GM12878 (cell line): ENCODE measurements at regions not wholly inside any gene's neighbourhood (a gene's known extent, or its start where the extent isn't known, plus 50 kb on each side); places are given as distances from the start of the nearest gene placed in this dataset.
A peak's percentile ranks its signal among the peaks of the same experiment; 100 is the strongest.

Experiments used
- ATAC-seq: fragments of 200-7000 bp; cut with Tn5 transposase; 3 replicates; pipeline ENCODE4 v1.9.1; 2020; ENCODE audit warnings: mild to moderate bottlenecking, moderate library complexity
- BruUV-seq: library from RNA; stranded (reverse); fragments of 400-500 nt; replicated peaks from 2 replicates; lab custom pipeline; 2021; lab: Mats Ljungman, UMichigan
- CTCF ChIA-PET: fragments of 300-600 bp; sonication (Branson Sonifier 250); formaldehyde crosslinking; extraction: SDS; loops from one replicate; lab custom pipeline; 2021; ENCODE audit warnings: inconsistent platforms; lab: Yijun Ruan, JAX
- POLR2A ChIA-PET: fragments of 350-600 bp; formaldehyde crosslinking; extraction: SDS; loops from one replicate; lab custom pipeline; 2021; ENCODE audit warnings: inconsistent platforms; lab: Charles Lee
- RAD21 ChIA-PET: fragments of 300-600 bp; sonication (Branson Sonifier 250); formaldehyde crosslinking; loops from one replicate; lab custom pipeline; 2023; ENCODE audit warnings: antibody characterized with exemption; ENCODE audit not compliant: unreplicated experiment; lab: Charles Lee
- SMC1A ChIA-PET: fragments of 300-600 bp; sonication (Branson Sonifier 250); formaldehyde crosslinking; loops from one replicate; lab custom pipeline; 2023; ENCODE audit not compliant: unreplicated experiment, uncharacterized antibody; lab: Charles Lee
- DNase-seq: peaks from one replicate; pipeline ENCODE4 v3.0.0-alpha.2; 2011; ENCODE audit warnings: low read depth, low spot score
- FAIRE-seq: peaks from 3 replicates; lab custom pipeline; 2011; peaks lifted over from hg19 to GRCh38; lab: Jason Lieb, UNC
- H2AFZ ChIP-seq: 2 replicates; pipeline ENCODE4 v1.6.0; 2011; ENCODE audit warnings: low read depth, low read length, control low read depth; ENCODE audit not compliant: control insufficient read depth
- H3K27ac ChIP-seq: 2 replicates; pipeline ENCODE4 v1.5.1; 2011; ENCODE audit warnings: control low read depth; ENCODE audit not compliant: control insufficient read depth, insufficient read depth
- H3K27me3 ChIP-seq, 2 experiments: replicated peaks in 1 of 2; 2 replicates each; pipeline versions ENCODE4 v1.6.0 to v1.6.1; 2011; ENCODE audit warnings: low read length in 1 of 2; ENCODE audit not compliant: control insufficient read depth in 2 of 2, insufficient read depth in 2 of 2
- H3K36me3 ChIP-seq, 2 experiments: 2 replicates each; pipeline ENCODE4 v1.5.1; 2011; ENCODE audit warnings: low read length in 1 of 2; ENCODE audit not compliant: control insufficient read depth in 2 of 2, insufficient read depth in 2 of 2
- H3K4me1 ChIP-seq: 2 replicates; pipeline ENCODE4 v1.6.1; 2011; ENCODE audit warnings: mild to moderate bottlenecking, low read length, moderate library complexity, mixed read lengths; ENCODE audit not compliant: control insufficient read depth, insufficient read depth
- H3K4me2 ChIP-seq: 2 replicates; pipeline ENCODE4 v1.6.0; 2011; ENCODE audit warnings: control low read depth; ENCODE audit not compliant: control insufficient read depth, insufficient read depth
- H3K4me3 ChIP-seq: fragments of 200-600 bp; sonication (generic); 2 replicates; pipeline ENCODE4 v1.5.1; 2016
- H3K79me2 ChIP-seq: 2 replicates; pipeline ENCODE4 v1.6.0; 2011; ENCODE audit warnings: low read length; ENCODE audit not compliant: control insufficient read depth, insufficient read depth
- H3K9ac ChIP-seq: 2 replicates; pipeline ENCODE4 v1.8.0; 2011; ENCODE audit warnings: low read length, control low read depth, mixed read lengths; ENCODE audit not compliant: control insufficient read depth, insufficient read depth
- H3K9me3 ChIP-seq: replicated peaks from 3 replicates; pipeline ENCODE4 v1.5.1; 2011; ENCODE audit warnings: mild to moderate bottlenecking, low read length; ENCODE audit not compliant: control insufficient read depth, insufficient read depth
- H4K20me1 ChIP-seq: 2 replicates; pipeline ENCODE4 v1.6.0; 2011; ENCODE audit not compliant: control insufficient read depth, insufficient read depth
- CBX3 ChIP-seq: fragments of 200-600 bp; sonication (generic); IDR thresholded peaks from 2 replicates; pipeline ENCODE4 v1.6.1; 2016; ENCODE audit warnings: low read depth, borderline replicate concordance
- CBX5 ChIP-seq: sonication (generic); IDR thresholded peaks from 2 replicates; pipeline ENCODE4 v1.6.1; 2016; ENCODE audit warnings: low read depth, moderate library complexity, mild to moderate bottlenecking, inconsistent platforms
- CEBPZ ChIP-seq: fragments of 150-350 bp; IDR thresholded peaks from 2 replicates; pipeline ENCODE4 v1.6.1; 2016; ENCODE audit warnings: low read depth, low read length
- E4F1 ChIP-seq: fragments of 450-650 bp; IDR thresholded peaks from 2 replicates; pipeline ENCODE4 v1.6.1; 2018; ENCODE audit warnings: borderline replicate concordance, mild to moderate bottlenecking; ENCODE audit not compliant: partially characterized antibody
- EED ChIP-seq: sonication (generic); IDR thresholded peaks from 2 replicates; pipeline ENCODE4 v1.6.1; 2016; ENCODE audit warnings: antibody characterized with exemption, low read depth
- IRF5 ChIP-seq: fragments of 450-650 bp; IDR thresholded peaks from 2 replicates; pipeline ENCODE4 v1.6.1; 2017; ENCODE audit warnings: borderline replicate concordance
- KLF5 ChIP-seq: fragments of 450-650 bp; IDR thresholded peaks from 2 replicates; pipeline ENCODE4 v1.6.1; 2014; ENCODE audit warnings: mild to moderate bottlenecking; ENCODE audit not compliant: partially characterized antibody
- MLLT1 ChIP-seq: fragments of 450-650 bp; IDR thresholded peaks from 2 replicates; pipeline ENCODE4 v1.6.1; 2016; ENCODE audit warnings: mild to moderate bottlenecking
- NBN ChIP-seq: fragments of 450-650 bp; IDR thresholded peaks from 2 replicates; pipeline ENCODE4 v1.6.1; 2016
- NKRF ChIP-seq: fragments of 450-650 bp; conservative IDR thresholded peaks from 2 replicates; pipeline ENCODE4 v1.6.1; 2017; ENCODE audit warnings: mild to moderate bottlenecking, moderate library complexity
- SPI1 ChIP-seq: IDR thresholded peaks from 2 replicates; pipeline ENCODE4 v1.6.1; 2011; ENCODE audit warnings: low read depth, mild to moderate bottlenecking, low read length, moderate library complexity, borderline replicate concordance; ENCODE audit not compliant: insufficient read depth
- SUPT20H ChIP-seq: IDR thresholded peaks from 2 replicates; pipeline ENCODE4 v1.6.1; 2011; ENCODE audit warnings: low read depth, mild to moderate bottlenecking, low read length, moderate library complexity, borderline replicate concordance; ENCODE audit not compliant: control insufficient read depth
- TCF7 ChIP-seq: IDR thresholded peaks from 2 replicates; pipeline ENCODE4 v1.6.1; 2014; ENCODE audit warnings: antibody characterized with exemption, borderline replicate concordance
- ZNF622 ChIP-seq: fragments of 450-650 bp; IDR thresholded peaks from 2 replicates; pipeline ENCODE4 v1.6.1; 2017; ENCODE audit warnings: mild to moderate bottlenecking, inconsistent platforms
- WGBS: methylation state at CpG from one replicate; pipeline ENCODE4 v1.1.6; 2016; ENCODE audit warnings: low lambda C conversion rate; ENCODE audit not compliant: insufficient replicate concordance, insufficient coverage; ENCODE audit errors: missing lambda C conversion rate; 5-methylcytosine and 5-hydroxymethylcytosine counted together
- in situ Hi-C: fragments of 300-500 bp; cut with MboI; formaldehyde crosslinking; loops from 9 replicates; pipeline ENCODE4 v1.14.3; 2018; ENCODE audit warnings: mixed read lengths
- intact Hi-C: fragments of 100-400 bp; cut with micrococcal nuclease; formaldehyde crosslinking; loops from one replicate; pipeline ENCODE4 v1.14.2; 2022; ENCODE audit not compliant: unreplicated experiment

GRCh38 chr4:74546057-74546456, 101.1 kb downstream of the AREG start:
- in situ Hi-C loops (no loop called here), intact Hi-C loops (loop anchor here (10.0 kb wide), 1 partner anchor 379 kb away; no protein-coding TSS in a partner anchor)
- ChIA-PET CTCF (interaction anchor here (0.5 to 1.0 kb wide), 2 partner anchors 15 to 442 kb away, joined by 3 read pairs; no protein-coding TSS in a partner anchor), RAD21 (no interaction called here), SMC1A (no interaction called here), POLR2A (no interaction called here)
- no peaks in the 10 kb centered on the region for H3K9me3 ChIP-seq
- no peak overlapping the region for H3K4me2 ChIP-seq
- no peak overlapping the region for H3K9ac ChIP-seq
- no peaks in the 10 kb centered on the region; a peak in 1 of 4 replicates for H3K27me3 ChIP-seq
- no peaks in the 10 kb centered on the region for H3K36me3 ChIP-seq
- no TSS peak for BruUV-seq
- ATAC-seq: 0 out of 3 replicates have a peak, but pooled peaks have one; percentile 21
- no peaks in the 10 kb centered on the region for H4K20me1 ChIP-seq
- no peak overlapping the region for H3K27ac ChIP-seq
- H3K4me1 ChIP-seq: no peaks in the 10 kb centered on the region
- no peak overlapping the region for H2AFZ ChIP-seq
- H3K4me3 ChIP-seq: no peak overlapping the region
- no peaks in the 10 kb centered on the region for H3K79me2 ChIP-seq
- 39% methylated on average over 2 of the region's 2 CpGs for WGBS
- no peak for FAIRE-seq
- no peak for DNase-seq
- no peak for TF ChIP-seq EED
- no peak for TF ChIP-seq ZNF622
- no peak for TF ChIP-seq CBX3
- TF ChIP-seq CBX5: no peak
- TF ChIP-seq SPI1: no peak
- TF ChIP-seq CEBPZ: no peak
- TF ChIP-seq TCF7: no peak
- TF ChIP-seq NKRF: no peak
- TF ChIP-seq MLLT1: no peak
- no peak for TF ChIP-seq SUPT20H
- TF ChIP-seq IRF5: no peak
- no peak for TF ChIP-seq E4F1
- TF ChIP-seq KLF5: no peak
- no peak for TF ChIP-seq NBN
